ENCODE measurements at regions not wholly inside any gene's neighbourhood (a gene's known extent, or its start where the extent isn't known, plus 50 kb on each side); places are given as distances from the start of the nearest gene placed in this dataset.

DNA sequence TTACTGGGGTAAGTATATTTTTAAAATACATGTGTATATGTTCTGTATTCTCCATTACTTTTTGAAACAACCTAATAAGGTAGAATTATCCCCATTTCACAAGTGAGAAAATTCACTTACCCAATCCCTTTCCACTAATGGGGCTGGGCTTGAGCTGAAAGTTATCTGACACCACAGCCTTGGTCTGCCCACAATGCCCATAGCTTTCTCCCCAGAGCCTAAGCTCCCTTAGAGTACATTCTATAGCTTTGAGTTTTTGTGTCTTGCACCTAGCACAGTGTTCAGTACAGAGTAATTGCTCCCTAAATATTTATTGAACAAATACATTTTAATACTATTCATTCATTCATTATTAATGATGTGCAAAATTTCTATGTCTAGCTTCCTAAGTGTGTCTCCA, 152.7 kb upstream of the RUNX1 start:
- POLR2A ChIA-PET, result no interaction called here
- no peak for TF ChIP-seq ZNF121 (tag by site-specific recombination; IDR thresholded peaks at IDR 0.05)
- TF ChIP-seq ZBTB7A (tag by site-specific recombination; IDR thresholded peaks at IDR 0.05; ENCODE audit: low read depth), result no peak
- TF ChIP-seq OVOL3 (tag by site-specific recombination; IDR thresholded peaks at IDR 0.05), result no peak
- TF ChIP-seq SP2 (tag by site-specific recombination; IDR thresholded peaks at IDR 0.05), result no peak
- no peak for TF ChIP-seq ZNF274 (IDR thresholded peaks at IDR 0.05; ENCODE audit: low read length)
- no peak for TF ChIP-seq ZNF274 (tag by site-specific recombination; IDR thresholded peaks at IDR 0.05; ENCODE audit: borderline replicate concordance)
- no peak for TF ChIP-seq EGR2 (tag by site-specific recombination; IDR thresholded peaks at IDR 0.05; ENCODE audit: low read depth)
- no peak for TF ChIP-seq OSR2 (tag by site-specific recombination; IDR thresholded peaks at IDR 0.05)
- Histone ChIP-seq H3K36me3 (ENCODE audit: control insufficient read depth in 2 of 2, insufficient read depth in 1 of 2, low read length in 2 of 2) (no peaks in the 10 kb centered on the region), H3K4me3 (ENCODE audit: low read depth, low read length) (no peak overlapping the region), H3K27ac (ENCODE audit: extremely low read depth, low read depth, low read length) (no peak overlapping the region), H3K9me3 (ENCODE audit: control insufficient read depth, insufficient read depth, low read depth, low read length) (no peaks in the 10 kb centered on the region), H3K4me1 (ENCODE audit: control insufficient read depth, insufficient read depth, low read length) (no peaks in the 10 kb centered on the region)
- CTCF ChIA-PET, result interaction anchor here (0.7 kb wide), 1 partner anchor 135 kb away, joined by 3 read pairs; no protein-coding TSS in a partner anchor

DNA sequence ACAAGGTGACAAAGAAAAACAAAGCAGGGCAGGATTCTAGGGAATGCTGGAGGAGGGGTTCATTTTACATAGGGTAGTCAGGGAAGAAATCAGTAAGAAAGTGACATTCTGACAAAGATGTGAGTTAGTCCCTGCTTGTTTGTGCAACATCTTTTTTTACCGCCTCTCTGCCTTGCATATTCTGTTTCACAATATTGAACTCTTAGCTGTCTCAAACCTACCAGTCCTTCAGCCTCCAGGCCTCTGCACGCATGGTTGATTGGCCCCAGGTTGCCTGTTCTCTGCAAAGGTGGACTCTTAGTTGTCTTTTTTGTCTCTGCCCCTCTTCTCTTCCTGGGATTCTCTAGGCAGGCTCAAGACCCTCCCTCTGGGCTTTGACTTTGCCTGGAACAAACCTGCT, 152.2 kb upstream of the RUNX1 start:
- no peak overlapping the region for H3K27ac ChIP-seq (ENCODE audit: extremely low read depth, low read depth, low read length)
- CTCF ChIA-PET, result interaction anchor here (0.6 kb wide), 1 partner anchor 422 kb away, joined by 3 read pairs; no protein-coding TSS in a partner anchor
- H3K4me3 ChIP-seq (ENCODE audit: low read depth, low read length), result no peak overlapping the region
- TF ChIP-seq, protein P1, sequence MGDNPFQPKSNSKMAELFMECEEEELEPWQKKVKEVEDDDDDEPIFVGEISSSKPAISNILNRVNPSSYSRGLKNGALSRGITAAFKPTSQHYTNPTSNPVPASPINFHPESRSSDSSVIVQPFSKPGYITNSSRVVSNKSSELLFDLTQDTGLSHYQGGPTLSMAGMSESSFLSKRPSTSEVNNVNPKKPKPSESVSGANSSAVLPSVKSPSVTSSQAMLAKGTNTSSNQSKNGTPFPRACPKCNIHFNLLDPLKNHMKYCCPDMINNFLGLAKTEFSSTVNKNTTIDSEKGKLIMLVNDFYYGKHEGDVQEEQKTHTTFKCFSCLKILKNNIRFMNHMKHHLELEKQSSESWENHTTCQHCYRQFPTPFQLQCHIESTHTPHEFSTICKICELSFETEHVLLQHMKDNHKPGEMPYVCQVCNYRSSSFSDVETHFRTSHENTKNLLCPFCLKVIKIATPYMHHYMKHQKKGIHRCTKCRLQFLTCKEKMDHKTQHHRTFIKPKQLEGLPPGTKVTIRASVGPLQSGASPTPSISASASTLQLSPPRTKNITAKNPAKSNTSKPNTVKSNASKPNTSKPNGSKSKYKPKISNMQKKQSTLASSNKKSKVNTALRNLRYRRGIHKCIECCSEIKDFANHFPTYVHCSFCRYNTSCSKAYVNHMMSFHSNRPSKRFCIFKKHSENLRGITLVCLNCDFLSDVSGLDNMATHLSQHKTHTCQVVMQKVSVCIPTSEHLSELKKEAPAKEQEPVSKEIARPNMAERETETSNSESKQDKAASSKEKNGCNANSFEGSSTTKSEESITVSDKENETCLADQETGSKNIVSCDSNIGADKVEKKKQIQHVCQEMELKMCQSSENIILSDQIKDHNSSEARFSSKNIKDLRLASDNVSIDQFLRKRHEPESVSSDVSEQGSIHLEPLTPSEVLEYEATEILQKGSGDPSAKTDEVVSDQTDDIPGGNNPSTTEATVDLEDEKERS (tag by site-specific recombination; IDR thresholded peaks at IDR 0.05), result no peak
- no peak for TF ChIP-seq GLIS1 (tag by site-specific recombination; IDR thresholded peaks at IDR 0.05)
- TF ChIP-seq ZNF404 (tag by site-specific recombination; IDR thresholded peaks at IDR 0.05), result no peak
- TF ChIP-seq, protein P2, sequence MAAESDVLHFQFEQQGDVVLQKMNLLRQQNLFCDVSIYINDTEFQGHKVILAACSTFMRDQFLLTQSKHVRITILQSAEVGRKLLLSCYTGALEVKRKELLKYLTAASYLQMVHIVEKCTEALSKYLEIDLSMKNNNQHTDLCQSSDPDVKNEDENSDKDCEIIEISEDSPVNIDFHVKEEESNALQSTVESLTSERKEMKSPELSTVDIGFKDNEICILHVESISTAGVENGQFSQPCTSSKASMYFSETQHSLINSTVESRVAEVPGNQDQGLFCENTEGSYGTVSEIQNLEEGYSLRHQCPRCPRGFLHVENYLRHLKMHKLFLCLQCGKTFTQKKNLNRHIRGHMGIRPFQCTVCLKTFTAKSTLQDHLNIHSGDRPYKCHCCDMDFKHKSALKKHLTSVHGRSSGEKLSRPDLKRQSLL (tag by site-specific recombination; IDR thresholded peaks at IDR 0.05), result no peak
- no peak for TF ChIP-seq OSR2 (tag by site-specific recombination; IDR thresholded peaks at IDR 0.05)
- TF ChIP-seq ZNF48 (tag by site-specific recombination; IDR thresholded peaks at IDR 0.05), result no peak
- TF ChIP-seq, protein P3, sequence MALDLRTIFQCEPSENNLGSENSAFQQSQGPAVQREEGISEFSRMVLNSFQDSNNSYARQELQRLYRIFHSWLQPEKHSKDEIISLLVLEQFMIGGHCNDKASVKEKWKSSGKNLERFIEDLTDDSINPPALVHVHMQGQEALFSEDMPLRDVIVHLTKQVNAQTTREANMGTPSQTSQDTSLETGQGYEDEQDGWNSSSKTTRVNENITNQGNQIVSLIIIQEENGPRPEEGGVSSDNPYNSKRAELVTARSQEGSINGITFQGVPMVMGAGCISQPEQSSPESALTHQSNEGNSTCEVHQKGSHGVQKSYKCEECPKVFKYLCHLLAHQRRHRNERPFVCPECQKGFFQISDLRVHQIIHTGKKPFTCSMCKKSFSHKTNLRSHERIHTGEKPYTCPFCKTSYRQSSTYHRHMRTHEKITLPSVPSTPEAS (tag by site-specific recombination; IDR thresholded peaks at IDR 0.05), result no peak
- TF ChIP-seq ZNF747 (tag by site-specific recombination; IDR thresholded peaks at IDR 0.05), result no peak
- no peak for TF ChIP-seq KLF9 (tag by site-specific recombination; IDR thresholded peaks at IDR 0.05; ENCODE audit: low read depth)
- TF ChIP-seq BCL11A (tag by site-specific recombination; IDR thresholded peaks at IDR 0.05; ENCODE audit: low read depth), result no peak
- no peak for TF ChIP-seq ZNF350 (tag by site-specific recombination; IDR thresholded peaks at IDR 0.05)
- TF ChIP-seq, protein P4, sequence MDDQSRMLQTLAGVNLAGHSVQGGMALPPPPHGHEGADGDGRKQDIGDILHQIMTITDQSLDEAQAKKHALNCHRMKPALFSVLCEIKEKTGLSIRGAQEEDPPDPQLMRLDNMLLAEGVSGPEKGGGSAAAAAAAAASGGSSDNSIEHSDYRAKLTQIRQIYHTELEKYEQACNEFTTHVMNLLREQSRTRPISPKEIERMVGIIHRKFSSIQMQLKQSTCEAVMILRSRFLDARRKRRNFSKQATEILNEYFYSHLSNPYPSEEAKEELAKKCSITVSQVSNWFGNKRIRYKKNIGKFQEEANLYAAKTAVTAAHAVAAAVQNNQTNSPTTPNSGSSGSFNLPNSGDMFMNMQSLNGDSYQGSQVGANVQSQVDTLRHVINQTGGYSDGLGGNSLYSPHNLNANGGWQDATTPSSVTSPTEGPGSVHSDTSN (CRISPR knock-in tag; IDR thresholded peaks at IDR 0.05), result no peak
- TF ChIP-seq ZNF184 (tag by site-specific recombination; IDR thresholded peaks at IDR 0.05), result no peak
- no peak for TF ChIP-seq ZNF221 (tag by site-specific recombination; IDR thresholded peaks at IDR 0.05; ENCODE audit: borderline replicate concordance)
- no peak for TF ChIP-seq ZNF335 (tag by site-specific recombination; conservative IDR thresholded peaks at IDR 0.05)
- H3K4me1 ChIP-seq (ENCODE audit: control insufficient read depth, insufficient read depth, low read length), result no peaks in the 10 kb centered on the region
- no peaks in the 10 kb centered on the region for H3K36me3 ChIP-seq (ENCODE audit: control insufficient read depth in 2 of 2, insufficient read depth in 1 of 2, low read length in 2 of 2)
- POLR2A ChIA-PET, result no interaction called here
- H3K9me3 ChIP-seq (ENCODE audit: control insufficient read depth, insufficient read depth, low read depth, low read length), result no peaks in the 10 kb centered on the region

Measured in HEK293 (cell line).